ENCODE measurements at regions not wholly inside any gene's neighbourhood (a gene's known extent, or its start where the extent isn't known, plus 50 kb on each side); places are given as distances from the start of the nearest gene placed in this dataset.
"Not testable (repeated sequence)": the region's sequence is repeated elsewhere in the genome, so short reads cannot be mapped to it uniquely, and the experiment has no call there.

DNA sequence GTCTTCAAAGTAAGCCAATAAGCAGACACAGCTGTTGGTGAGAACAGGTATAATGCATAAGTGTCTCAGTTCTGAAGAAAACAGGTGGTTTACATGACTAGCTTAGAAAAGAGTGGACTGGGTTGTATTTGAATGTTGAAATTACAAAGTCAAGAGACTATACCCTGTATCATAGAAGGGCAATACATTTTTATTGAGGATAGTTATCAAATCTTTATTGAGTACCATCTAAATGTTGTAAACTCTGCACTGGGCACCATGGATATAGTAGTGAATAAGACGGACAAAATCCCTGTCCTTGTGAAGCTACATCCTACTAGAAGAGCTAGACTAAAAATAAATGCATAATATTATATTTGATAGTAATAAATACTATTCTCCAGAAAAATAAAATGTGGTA is 88.5 kb upstream of the CDC42EP3 start:
- not testable (repeated sequence) for DNase-seq

DNA sequence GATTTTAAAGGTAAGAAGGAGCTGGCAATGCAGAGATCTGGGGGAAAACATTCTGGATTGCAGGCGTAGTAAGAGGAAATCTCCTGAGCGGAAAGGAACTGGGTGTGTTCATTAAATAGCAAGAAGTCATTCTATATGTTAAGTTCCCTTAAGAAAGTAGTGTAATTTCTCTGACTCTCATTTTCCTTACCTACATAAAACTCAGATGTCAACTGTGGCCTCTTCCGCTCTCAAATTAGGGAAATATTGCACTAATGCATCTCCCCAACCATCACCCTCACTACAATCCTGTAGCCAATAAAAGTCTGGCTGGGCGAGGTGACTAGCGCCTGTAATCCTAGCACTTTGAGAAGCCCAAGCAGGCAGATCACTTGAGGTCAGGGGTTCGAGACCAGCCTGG is 89.0 kb upstream of the CDC42EP3 start:
- DNase-seq, result no peak

DNA sequence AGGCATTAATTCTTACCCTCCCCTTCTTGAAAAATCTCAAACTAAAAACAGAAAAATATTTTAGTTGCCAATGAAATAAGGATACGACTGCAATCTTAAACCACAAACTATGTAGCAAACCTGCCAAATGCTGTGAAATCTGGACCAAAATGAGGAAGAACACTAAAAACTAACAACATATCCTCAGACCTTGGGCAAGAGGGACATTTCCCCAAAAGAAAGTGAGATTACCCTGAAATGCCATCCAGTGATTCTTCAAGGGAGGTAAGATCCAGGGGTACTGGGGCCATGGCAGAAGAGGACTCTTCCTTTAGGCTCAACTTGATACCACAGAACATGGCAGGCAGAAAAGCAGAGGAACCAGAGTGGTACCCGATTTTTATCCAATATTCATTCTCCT is 90.8 kb upstream of the CDC42EP3 start:
- not testable (repeated sequence) for DNase-seq

DNA sequence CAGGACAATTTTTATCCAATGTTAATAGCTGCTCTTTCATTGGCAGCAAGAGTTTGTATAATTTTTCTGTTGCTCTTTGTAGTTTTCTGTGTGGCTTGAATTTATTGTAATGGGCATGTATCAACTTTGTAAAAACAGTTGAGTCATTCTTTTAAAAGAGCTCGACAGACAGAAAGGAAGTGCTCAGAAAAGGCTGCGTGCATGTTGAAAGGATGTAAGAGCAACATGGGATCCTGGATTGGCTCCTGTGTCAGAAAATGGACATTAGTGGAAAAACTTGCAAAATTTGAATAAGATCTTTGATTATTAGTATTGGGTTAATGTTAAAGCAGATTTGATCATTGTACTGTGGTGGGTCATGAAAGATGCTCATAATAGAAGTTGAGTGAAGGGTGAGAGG is 93.3 kb upstream of the CDC42EP3 start:
- no peak for DNase-seq

DNA sequence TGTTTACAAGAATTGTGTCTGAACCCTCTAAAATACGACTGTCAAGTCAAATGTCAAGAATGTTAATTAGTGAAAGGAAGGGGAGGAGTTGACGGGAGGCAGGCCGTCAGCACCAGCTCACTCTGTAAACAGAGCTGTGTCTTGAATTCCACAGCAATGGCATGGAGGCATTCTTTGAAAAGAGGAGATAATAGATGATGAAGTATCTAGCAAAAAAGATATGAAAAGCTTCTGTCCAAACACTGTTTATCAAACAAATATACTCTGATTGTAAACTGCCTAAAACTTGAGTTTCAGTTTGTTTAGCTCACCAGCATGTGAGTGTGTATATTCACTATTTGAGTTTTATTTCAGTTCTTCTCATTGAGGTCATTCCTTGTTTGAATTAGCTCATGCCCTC is 94.7 kb upstream of the CDC42EP3 start:
- DNase-seq, result no peak

DNA sequence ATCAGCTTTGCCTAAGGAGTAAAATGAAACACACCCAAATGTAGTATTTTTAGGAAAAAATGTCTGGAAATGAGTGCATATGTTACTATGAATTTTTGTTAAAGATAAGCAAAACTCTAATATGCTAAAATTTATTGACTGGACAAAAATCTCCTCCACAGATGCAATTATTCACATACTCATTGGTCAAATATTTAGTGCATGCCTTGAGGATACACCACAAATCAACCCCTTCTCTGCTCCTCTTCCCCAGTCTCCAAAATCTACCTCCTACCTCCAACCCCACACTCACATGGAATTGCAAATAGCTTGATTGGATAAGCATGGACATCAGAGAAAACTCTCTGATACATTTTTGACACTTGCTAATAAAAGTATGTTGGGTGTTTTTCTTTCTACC is 95.6 kb upstream of the CDC42EP3 start:
- no peak for DNase-seq

DNA sequence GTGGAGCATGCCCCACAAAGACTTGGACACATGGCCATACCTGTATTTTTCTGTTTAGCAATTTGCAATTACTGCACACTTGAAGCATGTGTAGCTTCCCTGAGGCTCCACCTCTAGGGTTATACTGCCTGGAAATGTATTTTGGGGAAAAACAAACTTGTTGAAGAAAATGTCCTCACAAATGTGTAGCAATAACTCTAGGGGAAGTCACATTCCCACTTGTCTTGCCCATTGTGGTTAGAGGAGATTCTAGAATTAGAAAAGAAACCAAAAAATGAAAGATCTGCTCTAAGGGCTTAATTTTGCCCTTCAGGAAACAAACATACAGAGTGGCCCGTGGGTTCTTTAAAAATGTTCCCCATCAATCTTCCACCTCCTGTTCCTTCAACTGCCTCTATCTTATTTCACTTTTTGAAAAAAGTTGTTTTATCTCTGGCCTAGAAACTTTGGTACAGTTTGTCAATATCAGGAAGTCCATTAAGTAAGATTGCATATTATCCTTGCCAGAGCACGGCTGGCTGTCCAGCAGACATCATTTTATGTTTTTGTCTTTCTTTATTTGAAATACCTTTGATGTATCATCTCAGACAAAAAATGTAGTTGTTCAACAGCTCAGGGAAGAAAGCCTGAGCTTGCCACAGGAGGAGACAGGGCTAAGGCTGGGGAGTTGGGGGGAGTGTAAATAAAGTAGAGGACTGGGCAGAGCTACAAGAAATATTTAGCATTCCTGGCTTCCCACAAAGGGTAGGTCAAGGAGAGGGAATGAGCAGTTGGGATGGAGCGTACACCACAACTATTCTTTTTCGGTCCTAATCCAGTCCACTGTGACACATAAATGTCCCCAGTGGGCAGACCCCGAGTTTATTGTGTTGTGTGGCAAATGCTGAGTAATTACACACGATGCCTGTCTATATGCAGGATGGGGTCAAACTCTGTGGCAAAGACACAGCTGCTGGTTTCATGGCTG is 96.8 kb upstream of the CDC42EP3 start:
- no peak for DNase-seq

DNA sequence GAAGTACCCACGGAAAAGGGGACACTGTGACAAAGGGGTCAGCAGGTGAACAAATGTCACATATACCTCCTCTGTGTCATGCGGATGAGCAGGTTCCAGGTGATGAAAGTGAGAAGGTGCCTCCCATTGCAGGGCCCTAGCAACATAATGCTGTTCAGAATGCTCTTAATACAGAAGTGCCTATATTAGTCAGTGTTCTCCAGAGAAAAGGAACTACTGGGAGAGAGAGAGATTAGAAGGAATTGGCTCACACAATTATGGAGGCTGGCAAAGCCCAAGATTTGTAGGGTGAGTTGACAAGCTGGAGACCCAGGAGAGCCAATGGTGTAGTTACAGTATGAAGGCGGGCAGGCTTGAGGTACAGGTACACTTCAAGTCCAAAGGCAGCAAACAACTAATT is 98.1 kb upstream of the CDC42EP3 start:
- peak in 1 of 3 experiments; percentile 19 for DNase-seq

DNA sequence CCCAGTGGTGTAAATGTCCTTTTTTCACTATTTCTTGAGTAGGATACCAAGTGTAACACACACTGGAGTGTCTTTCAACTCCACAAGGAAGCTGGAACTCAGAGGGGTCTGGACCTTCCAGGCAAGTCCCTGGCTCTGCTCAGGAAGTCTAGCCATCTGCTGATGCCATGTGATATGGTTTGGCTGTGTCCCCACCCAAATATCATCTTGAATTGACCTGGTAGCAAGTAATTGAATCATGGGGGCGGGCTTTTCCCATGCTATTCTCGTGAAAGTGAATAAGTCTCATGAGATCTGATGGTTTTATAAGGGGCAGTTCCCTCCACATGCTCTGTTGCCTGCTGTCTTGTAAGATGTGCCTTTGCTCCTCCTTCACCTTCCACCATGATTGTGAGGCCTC is 99.4 kb upstream of the CDC42EP3 start:
- DNase-seq, result no peak

DNA sequence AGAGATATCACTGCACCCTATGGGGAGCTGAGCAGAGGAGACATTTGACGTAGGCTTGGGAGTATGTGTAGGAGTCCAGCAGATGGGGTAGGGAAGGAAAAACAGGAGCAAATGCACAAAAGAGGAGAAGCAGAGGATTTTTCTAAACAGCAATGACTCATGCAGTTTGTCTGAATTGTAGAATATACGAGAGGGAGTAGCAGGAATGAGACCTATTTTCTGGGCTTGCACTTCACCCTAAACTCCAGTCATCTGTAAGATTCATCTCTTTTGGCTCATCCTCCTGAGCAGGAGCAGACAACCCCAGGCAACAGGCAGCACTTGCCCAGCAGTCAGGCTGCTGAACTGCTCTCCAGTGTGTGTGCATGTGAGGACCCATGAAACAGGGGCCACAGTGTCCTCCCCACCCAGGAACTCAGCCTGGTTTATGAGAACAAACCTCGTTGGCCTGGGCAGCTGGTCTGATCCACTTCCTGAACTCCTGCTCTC is 100.2 kb upstream of the CDC42EP3 start:
- DNase-seq, result no peak

DNA sequence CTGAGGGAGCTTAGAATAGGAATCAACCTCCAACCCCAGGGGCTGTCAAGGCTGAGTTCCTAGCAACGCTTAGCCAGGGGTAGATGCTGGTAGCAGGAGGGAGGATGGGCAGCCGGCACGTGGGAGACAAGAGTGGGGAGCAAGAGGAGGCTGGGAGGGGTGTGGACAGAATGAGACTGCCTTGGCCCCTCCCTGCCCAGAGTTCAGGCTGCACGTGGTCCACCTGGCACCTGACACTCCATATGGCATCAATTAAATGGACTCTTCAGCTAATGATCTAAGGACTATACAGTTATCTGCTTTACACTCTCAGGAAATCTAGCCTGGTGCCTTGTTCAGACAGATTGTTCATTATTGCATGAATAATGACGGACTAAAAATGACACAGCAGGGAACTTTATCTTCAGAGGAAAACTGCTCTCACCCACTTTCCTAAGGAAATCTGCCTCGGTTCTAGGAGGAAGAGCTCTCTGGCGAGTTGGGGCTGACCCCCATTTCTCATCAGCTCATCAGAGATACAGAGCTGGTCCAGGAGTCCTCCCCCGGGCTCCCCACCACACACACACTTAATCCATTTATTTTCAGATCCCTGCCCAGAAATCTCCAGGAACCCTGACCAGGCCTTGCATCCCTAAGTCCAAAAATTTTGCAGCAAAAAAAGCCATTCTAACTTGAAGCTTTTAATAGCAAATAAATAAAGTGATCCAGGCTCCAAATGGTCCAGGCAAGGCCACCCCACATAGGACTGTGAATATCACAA is 102.1 kb upstream of the CDC42EP3 start:
- peak in 2 of 3 experiments; percentile 92 to 99 for DNase-seq

DNA sequence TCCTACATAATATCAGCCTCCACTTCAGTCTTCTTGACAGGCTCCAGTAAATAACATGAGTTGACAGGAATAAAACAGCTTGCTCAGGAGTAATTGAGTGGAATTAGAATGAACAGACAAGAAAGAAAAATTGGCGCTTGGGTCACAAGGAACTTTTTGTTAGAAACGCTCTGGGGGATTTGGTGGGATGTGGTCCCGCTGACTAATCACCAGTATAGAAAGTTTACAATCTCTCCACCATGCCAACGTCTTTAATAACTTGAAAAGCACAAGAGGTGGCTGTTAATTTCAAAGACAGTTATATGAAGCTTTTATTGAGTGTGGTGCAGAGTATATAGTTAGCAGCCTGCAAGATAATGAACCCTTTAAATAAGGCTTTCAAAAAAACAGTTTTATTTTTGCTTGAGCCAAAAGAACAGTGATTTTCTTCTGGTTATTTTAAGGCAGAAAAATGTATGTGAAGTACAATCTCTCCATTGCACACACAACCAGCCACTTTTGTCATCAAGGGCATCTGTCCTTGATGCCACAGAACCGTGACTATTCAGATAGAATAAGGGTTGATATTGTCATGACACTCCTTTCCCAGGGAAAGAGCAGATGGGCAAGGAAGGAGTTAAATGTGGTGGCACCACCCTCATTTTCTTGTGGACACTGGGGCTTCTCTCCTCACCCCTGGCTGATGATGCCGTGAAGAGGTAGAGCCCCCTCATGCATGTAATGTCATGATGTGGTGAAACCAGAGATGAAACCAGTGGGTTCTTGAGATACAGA is 102.9 kb upstream of the CDC42EP3 start:
- peak in 1 of 3 experiments; percentile 62 for DNase-seq

DNA sequence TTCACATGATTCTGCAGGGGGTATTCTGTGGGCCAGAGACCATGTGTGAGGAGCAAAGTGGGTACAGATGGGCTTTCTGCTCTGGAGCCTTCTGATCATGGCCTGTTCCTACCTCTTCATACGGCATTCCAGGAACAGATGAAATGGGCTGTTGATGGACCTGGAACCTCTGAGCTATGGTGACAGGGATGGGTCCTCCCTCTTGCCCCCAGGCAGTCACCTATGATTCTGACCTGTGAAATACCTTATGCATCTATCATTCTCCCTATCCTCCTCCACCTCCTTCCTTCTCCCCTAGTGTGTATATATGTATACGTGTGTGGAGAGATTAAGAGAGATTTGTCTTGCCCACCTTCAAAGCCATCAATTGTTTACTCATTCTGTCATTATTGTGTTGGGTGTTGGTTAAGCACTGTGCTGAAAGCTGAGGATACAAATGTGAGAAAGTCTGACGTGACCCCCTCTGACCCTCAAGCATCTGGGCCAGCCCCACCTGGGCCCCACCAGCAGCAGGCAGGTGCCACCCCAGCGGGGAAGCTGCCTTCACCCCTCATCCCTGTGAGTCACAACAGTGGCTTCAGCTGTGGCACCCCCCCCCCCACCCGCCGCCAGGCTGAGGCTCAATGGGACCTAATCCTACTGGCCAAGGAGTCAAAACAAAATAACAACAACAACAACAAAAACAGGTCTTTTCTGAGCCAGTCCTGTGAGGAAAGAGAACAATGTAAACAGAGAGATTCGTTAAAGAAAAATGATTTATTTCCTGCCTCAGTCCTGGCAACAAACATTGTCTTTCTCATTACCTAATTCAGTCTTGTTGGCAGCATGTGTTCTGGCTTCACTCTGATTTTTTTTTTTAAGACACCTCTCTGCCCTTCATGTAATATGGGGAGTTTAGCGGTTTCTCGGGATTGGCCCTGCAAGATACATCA is 103.8 kb upstream of the CDC42EP3 start:
- DNase-seq, result peak in 1 of 3 experiments; percentile 34

DNA sequence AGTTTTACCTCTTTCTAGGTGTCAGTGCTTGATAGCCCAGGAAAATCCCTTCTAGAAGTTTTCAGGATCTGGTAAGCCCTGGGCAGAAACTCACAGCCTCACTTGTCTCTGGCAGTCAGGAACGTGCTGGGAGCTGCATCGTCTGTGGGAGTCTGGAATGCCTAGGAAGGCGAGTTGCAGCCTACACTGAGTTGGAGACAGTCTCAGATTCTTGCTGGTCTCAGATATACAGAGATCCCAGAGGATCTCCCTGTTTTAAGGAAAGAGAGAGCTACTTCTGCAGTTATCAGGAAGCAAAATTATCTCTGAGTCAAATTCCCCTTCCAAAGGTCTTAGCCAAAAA is 104.4 kb upstream of the CDC42EP3 start:
- DNase-seq, result no peak

DNA sequence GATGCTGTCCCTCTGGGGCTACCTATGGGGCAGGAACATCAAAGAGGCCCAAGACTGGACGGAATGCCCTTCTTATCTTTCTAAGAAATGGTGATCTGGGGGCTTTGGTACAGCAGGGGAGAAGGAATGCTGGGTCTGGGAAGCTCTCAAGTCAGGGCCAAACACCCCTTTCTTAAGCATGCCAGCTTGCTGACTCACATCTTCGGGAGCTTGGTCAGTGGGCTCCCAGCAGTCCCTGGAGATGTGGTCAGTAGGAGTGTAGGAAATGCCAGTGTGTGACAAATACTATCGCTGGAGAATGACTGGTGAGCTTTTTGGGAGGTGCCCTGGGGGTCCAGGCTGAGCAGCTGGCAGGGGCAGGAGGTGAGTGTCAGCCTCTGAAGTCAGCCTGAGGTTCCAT is 105.0 kb upstream of the CDC42EP3 start:
- DNase-seq, result no peak

DNA sequence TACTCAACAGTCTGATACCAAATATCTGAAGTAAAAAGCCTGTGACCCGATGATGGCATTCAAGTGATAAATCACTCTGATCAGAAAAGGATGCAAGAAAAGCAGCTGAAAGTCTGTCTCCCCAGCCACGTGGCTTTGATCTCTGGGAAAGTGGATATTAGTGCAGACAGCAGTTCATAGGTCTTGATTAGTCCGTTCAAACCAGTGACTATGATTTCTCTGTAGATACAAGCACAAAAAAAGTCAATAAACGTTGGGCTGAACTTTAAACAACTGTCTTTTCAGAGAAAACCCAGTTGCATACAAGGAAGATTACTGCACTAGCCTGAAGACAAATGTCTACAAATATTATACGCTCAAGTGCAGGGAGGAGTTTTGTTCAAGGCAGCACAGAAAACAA is 107.7 kb upstream of the CDC42EP3 start:
- peak in 1 of 3 experiments; percentile 34 for DNase-seq

DNA sequence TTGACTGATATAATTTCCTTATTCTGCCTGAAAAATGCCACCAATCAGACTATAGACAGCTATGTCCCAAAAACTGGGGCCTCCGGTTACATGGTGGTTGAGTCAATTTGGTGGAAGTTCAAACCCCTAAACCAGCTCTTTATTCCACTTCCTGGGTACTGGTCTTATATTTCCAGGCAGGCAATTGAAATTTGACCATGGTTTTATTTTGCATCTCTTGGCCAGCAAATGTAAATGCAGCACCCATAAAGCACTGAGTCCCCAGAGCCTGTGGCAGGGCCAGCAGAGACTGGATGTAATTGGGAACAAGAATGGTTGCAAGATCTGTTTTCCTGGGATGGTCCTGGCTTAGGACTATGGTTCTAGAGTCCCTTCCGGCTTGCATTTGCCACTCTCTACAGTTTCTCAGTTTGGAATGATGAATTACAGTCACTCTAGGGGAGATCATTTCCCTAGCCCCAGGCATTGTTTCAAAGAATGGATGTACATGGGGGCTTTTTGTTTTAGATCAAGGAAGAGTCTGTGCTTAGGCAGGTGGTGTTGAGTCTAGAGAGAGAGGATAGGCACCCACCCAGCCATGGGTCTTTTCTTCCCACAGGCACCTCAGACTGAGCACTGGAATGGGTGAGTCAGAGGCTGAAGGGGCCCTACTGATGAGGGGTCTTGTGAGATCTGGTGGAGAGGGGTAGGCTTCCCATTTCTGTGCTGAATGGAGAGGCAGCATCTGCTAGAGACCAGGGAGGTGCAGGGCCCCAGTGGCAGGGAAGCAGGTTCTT is 108.4 kb upstream of the CDC42EP3 start:
- peak in 1 of 3 experiments; percentile 35 for DNase-seq

DNA sequence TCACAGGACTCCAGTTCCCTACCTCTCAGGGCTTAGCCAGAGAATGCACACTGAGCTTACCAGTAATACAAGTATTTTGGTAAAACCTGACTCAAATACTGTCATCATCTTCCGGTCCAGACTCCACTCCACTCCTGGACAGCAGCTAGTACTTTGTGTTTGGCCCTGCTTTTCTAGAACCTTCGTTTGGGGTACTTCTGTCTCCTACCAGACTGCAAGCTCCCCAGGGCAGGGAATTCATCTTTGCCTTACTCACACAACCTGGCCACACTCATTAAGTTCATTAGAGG is 108.9 kb upstream of the CDC42EP3 start:
- no peak for DNase-seq

DNA sequence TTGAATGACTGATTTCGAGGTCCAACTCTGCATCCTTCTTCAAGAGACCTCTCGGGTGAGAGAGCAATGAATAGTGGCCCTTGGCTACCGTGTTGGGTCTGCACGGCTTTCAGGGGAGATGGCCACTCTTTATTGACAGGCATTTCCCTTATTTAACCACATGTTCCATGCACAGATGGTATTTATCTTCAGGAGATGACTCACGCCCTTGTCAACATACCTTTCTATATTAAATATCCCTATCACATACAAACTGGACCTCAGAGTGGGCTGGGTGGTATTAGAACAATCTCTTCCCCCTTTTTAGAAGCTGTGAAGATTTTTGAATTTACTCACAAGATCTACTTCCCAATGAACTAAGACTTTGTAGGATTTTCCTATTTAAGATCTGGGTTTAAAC is 109.6 kb upstream of the CDC42EP3 start:
- peak in 1 of 3 experiments; percentile 15 for DNase-seq

DNA sequence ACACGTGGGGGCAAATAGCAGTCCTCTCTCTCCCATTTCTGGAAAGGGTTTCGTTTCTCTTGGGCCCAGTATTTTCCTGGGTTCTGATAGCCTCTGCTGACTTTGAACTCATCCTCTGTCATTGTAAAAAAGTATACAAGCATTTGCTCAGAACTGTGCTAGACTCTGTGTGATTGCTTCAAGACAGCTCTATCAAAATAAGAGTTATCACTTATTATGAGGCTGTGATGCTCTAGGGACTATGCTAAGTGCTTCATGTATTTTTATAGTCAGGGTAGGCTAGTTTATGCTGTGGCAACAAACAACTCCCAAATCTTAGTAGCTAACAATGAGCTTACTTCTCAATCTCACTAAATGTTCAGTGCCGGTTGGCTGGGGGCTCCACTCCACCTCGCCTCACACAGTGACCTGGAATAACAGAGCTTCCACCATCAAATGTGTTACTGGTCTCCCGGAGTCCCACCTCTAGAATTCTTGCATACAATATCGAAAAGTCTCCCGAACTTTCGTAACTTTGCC is 110.8 kb upstream of the CDC42EP3 start:
- no peak for DNase-seq
